HCT116 (cell line): ENCODE measurements at regions not wholly inside any gene's neighbourhood (a gene's known extent, or its start where the extent isn't known, plus 50 kb on each side); places are given as distances from the start of the nearest gene placed in this dataset.

Source experiments
- EGR1 ChIP-seq: IDR thresholded peaks from 2 replicates; pipeline ENCODE4 v1.6.1; 2012; ENCODE audit warnings: low read depth
- EZH2 ChIP-seq: fragments of 200-600 bp; sonication (generic); IDR thresholded peaks from 2 replicates; pipeline ENCODE4 v1.6.1; 2017; ENCODE audit warnings: antibody characterized with exemption, mixed run types
- POLR2A ChIP-seq: IDR thresholded peaks from 2 replicates; pipeline ENCODE4 v1.7.0; 2011; ENCODE audit warnings: borderline replicate concordance; ENCODE audit not compliant: insufficient read depth, insufficient read length; ENCODE audit errors: extremely low read depth
- POLR2AphosphoS5 ChIP-seq: IDR thresholded peaks from 2 replicates; pipeline ENCODE4 v1.6.1; 2011; ENCODE audit warnings: mild to moderate bottlenecking, low read depth, low read length, moderate library complexity
- RAD21 ChIP-seq: IDR thresholded peaks from 2 replicates; pipeline ENCODE4 v1.6.1; 2012; ENCODE audit warnings: low read depth, mild to moderate bottlenecking
- SIN3A ChIP-seq: IDR thresholded peaks from 2 replicates; pipeline ENCODE4 v1.6.1; 2012; ENCODE audit warnings: low read depth
- YY1 ChIP-seq: IDR thresholded peaks from 2 replicates; pipeline ENCODE4 v1.6.1; 2011; ENCODE audit warnings: low read length, low read depth, moderate library complexity, mild to moderate bottlenecking; ENCODE audit not compliant: insufficient replicate concordance; ENCODE audit errors: extremely low read depth
- TF ChIP-seq, protein P1 (sequence below), 3 experiments: fragments of 200-600 bp in 1 of 3; sonication (generic) in 1 of 3; IDR thresholded peaks in 2 of 3; conservative IDR thresholded peaks in 1 of 3; 2 replicates each; pipeline ENCODE4 v1.5.1; 2012 to 2017; ENCODE audit warnings: low read depth in 2 of 3, low read length in 2 of 3, antibody characterized with exemption in 1 of 3, borderline replicate concordance in 1 of 3, control low read depth in 1 of 3, mild to moderate bottlenecking in 1 of 3, mixed read lengths in 1 of 3, mixed run types in 1 of 3, moderate library complexity in 1 of 3; ENCODE audit not compliant: insufficient read depth in 1 of 3
- TF ChIP-seq, protein P2 (sequence below): IDR thresholded peaks from 2 replicates; pipeline ENCODE4 v1.6.1; 2012; ENCODE audit warnings: low read depth

- TF ChIP-seq YY1 (no peak), RAD21 (no peak), EGR1 (no peak), POLR2A (no peak), POLR2AphosphoS5 (no peak), EZH2 (no peak), SIN3A (no peak)
- TF ChIP-seq, protein P1, sequence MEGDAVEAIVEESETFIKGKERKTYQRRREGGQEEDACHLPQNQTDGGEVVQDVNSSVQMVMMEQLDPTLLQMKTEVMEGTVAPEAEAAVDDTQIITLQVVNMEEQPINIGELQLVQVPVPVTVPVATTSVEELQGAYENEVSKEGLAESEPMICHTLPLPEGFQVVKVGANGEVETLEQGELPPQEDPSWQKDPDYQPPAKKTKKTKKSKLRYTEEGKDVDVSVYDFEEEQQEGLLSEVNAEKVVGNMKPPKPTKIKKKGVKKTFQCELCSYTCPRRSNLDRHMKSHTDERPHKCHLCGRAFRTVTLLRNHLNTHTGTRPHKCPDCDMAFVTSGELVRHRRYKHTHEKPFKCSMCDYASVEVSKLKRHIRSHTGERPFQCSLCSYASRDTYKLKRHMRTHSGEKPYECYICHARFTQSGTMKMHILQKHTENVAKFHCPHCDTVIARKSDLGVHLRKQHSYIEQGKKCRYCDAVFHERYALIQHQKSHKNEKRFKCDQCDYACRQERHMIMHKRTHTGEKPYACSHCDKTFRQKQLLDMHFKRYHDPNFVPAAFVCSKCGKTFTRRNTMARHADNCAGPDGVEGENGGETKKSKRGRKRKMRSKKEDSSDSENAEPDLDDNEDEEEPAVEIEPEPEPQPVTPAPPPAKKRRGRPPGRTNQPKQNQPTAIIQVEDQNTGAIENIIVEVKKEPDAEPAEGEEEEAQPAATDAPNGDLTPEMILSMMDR (IDR thresholded peaks at IDR 0.05 in 2 of 3, conservative IDR thresholded peaks at IDR 0.05 in 1 of 3; ENCODE audit: borderline replicate concordance in 1 of 3, insufficient read depth in 1 of 3, low read depth in 2 of 3, low read length in 2 of 3): no peak
- TF ChIP-seq, protein P2, sequence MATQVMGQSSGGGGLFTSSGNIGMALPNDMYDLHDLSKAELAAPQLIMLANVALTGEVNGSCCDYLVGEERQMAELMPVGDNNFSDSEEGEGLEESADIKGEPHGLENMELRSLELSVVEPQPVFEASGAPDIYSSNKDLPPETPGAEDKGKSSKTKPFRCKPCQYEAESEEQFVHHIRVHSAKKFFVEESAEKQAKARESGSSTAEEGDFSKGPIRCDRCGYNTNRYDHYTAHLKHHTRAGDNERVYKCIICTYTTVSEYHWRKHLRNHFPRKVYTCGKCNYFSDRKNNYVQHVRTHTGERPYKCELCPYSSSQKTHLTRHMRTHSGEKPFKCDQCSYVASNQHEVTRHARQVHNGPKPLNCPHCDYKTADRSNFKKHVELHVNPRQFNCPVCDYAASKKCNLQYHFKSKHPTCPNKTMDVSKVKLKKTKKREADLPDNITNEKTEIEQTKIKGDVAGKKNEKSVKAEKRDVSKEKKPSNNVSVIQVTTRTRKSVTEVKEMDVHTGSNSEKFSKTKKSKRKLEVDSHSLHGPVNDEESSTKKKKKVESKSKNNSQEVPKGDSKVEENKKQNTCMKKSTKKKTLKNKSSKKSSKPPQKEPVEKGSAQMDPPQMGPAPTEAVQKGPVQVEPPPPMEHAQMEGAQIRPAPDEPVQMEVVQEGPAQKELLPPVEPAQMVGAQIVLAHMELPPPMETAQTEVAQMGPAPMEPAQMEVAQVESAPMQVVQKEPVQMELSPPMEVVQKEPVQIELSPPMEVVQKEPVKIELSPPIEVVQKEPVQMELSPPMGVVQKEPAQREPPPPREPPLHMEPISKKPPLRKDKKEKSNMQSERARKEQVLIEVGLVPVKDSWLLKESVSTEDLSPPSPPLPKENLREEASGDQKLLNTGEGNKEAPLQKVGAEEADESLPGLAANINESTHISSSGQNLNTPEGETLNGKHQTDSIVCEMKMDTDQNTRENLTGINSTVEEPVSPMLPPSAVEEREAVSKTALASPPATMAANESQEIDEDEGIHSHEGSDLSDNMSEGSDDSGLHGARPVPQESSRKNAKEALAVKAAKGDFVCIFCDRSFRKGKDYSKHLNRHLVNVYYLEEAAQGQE: no peak
Observed at GRCh38 chr5:94081088-94081487, 339.7 kb upstream of the POU5F2 start.
